Lung microvascular endothelial cell (primary cell): ENCODE measurements at regions not wholly inside any gene's neighbourhood (a gene's known extent, or its start where the extent isn't known, plus 50 kb on each side); places are given as distances from the start of the nearest gene placed in this dataset.

Experiments used
- DNase-seq, 2 donors: peaks; one replicate each; pipeline versions ENCODE4 v3.0.0 to v3.0.0-alpha.2; 2010; ENCODE audit warnings: low read depth in 2 of 2

DNA sequence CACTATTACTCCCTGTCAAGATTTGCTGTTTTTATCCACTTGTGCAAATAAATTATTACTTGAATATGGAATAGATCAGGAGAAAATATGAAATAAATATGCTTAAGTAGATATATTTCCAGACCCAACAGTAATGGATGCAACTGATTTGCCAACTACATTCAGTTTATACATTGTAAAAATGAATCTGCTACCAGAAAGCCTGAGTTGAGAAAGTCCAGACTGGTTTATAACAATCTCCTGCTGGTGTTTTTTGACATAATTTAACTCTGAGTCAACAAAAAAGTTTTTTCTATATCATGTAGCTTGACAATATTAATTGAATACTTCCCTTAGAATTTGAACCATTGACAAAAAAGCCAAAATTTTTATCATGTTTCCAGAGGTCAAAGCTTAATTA is 265.8 kb upstream of the SEMA3D start:
- no peak for DNase-seq

DNA sequence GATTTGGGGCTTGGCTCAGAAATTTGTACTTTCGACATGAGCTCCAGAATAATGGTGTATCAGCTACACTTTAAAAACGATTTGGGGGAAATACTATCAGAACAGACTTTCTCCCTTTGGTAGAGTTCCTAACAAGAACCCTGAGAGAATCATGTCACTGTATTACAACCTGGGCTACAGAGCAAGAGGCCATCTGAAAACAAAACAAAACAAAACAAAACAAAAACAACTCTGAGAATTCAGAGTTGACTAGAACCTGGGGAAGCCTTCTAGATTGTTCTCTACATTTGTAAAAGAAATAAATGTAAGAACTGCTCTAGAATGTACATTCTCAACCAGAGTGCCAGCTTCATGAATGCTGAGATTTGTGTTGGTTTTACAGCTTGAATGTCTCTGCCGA is 262.6 kb upstream of the SEMA3D start:
- no peak for DNase-seq

DNA sequence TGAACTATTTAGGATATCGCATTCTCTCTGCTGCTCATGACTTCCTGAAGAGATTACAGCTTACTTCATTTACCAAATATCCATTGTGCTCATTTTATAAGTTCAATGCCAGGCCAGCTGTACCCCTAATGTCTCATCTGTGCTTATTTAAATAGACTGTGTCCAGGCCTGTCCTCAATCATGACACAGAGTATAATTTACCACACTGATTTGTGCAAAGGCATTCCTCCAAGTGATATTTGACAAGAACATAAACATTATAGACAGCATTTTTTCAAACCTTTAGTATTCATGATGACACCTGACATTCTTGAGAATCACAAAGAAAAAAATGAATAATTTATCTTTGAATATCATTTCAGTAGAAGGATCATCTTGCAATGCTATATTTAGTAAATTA is 260.1 kb upstream of the SEMA3D start:
- DNase-seq, result no peak

DNA sequence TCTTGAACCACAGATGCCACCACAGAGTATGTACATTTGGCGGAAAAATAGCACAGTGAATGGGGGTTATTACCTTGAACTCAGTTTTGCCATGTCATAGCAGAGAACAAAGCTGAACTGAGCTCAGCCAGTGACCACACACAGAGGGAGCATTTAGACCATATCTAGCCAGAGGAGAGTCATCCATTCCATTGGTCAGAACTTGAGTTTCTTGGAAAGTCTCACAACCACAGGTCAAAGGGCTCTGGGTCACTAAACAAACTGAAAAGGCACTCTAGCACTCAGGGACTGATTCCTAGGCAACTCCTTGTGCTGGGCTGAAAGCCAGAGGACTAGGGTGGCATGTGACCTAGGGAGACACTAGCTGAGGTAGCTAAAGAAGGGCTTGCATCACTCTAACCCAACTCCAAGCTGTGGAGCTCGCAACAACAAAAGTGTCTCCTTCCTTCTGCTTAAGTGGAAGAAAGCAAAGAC is 239.7 kb upstream of the SEMA3D start:
- no peak for DNase-seq

DNA sequence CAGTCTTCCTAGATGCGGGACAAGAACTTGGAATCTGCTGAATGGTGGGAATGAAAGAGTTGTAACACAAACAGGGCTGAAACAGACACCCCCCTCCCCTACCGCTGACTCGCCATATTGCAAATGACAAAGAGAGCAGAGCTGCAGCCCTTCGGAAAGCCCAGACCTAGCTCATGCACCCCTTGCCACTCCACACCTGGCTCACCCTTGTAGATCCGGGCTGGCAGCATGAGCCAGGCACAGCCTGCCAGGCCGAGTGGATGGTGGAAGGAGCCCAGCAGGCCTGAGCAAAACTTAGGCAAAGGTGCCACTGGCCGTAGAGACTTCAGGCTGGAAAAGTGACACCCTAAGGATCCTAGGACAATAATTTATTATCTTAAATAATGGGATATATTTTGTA is 237.4 kb upstream of the SEMA3D start:
- no peak for DNase-seq

DNA sequence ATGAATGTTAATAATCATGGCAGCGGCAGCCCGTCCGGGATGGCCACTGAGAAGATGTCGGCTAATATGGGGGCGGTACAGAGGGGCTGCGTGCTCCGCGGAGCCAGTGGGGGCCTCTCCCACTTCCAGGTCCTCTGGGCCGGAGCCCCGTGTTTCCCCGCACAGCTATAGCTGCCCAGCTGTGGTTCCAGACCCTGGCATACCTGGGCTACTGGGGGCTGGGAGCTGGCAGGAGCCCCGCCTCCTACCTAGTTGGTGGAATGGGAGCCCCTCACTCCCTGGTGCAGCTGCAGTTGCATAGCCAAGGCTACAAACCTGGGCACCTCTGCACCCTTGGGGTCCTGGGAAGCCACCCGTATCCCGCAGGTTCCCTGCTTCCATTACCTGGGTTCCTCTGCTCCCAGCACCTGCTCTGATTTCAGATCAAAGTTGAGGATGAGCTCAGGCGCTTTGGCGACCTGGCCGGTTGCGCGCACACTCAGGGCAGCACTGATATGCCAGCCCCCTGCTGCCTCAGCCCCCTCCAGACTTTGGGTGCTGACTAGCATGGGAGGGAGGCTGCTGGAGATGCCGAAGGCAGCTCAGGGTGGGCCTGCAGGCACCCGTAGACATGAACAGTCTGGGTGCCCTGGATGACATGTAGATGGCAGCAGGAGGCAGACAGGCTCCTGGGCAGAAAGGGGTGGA is 236.5 kb upstream of the SEMA3D start:
- no peak for DNase-seq

DNA sequence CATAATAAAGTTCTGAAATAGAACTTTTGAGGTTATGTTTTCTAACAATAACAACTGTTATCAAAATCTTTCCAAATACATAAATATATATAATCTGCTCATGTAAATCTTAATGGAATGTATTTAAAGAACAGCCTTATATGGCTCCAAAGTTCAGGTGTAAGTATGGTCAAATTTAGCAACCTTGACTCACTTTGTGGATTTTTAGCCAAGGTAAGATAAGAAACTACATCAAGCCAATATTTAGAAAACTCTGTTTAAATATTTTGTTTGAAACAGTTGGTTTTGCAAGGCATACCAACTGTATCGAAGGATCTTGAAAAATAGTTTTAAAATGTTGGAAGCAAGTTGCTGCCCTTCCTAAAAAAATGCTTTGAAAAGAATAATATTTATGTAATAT is 228.9 kb upstream of the SEMA3D start:
- no peak for DNase-seq

DNA sequence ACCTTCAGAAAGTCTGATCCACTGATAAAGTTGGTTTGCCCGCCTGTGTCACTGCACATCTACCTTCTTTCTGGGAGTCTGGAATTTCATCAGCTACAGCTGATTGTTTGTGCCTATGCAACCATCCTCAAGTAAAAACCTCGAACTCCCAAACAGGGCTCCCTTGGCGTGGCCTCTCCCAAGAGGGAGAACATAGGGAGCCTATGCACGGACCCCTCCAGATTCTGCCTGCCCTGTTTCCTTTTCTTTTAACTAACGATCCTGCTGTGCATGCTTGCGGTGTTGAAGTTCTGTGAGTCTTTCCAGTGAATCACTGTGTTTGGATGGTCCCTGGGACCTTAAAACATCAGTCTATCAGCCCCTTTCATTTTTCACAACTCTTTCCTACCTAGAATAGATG is 226.9 kb upstream of the SEMA3D start:
- no peak for DNase-seq

DNA sequence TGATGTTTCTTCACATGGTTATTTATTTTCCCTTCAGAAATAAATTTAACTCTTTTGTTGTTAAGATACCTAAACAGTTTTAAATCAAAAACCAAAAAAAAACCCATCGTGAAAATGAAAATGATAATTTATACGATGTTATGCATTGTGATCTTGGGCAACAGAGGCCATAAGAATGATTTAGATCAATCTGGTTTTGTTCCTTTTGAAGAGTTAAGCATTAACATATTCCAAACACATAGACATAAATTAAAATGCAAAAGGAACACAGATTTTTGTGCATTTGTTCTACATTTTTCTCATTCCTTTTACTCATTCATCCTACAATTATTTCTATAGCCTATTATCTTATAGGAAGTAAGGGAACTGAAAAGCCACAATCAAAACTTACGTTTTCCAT is 226.1 kb upstream of the SEMA3D start:
- DNase-seq, result no peak

DNA sequence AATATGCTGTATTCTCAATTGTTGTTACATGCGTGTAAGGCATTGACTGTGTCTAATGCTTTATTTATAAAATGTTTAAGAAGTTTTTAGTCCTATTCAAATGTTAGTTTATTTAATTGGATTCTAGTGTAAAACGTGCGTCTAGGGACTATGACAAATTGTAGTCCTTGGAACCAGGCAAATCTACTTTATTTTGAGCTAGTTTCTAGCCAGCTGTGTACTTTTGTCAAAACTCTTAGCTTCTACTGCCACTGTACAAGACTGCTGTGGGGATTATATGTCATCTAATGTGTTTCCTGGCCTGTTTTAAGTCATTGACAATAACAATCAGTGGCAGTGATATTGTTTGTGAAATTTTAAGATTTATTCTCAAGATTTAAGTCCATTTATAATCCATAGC is 220.5 kb upstream of the SEMA3D start:
- no peak for DNase-seq

DNA sequence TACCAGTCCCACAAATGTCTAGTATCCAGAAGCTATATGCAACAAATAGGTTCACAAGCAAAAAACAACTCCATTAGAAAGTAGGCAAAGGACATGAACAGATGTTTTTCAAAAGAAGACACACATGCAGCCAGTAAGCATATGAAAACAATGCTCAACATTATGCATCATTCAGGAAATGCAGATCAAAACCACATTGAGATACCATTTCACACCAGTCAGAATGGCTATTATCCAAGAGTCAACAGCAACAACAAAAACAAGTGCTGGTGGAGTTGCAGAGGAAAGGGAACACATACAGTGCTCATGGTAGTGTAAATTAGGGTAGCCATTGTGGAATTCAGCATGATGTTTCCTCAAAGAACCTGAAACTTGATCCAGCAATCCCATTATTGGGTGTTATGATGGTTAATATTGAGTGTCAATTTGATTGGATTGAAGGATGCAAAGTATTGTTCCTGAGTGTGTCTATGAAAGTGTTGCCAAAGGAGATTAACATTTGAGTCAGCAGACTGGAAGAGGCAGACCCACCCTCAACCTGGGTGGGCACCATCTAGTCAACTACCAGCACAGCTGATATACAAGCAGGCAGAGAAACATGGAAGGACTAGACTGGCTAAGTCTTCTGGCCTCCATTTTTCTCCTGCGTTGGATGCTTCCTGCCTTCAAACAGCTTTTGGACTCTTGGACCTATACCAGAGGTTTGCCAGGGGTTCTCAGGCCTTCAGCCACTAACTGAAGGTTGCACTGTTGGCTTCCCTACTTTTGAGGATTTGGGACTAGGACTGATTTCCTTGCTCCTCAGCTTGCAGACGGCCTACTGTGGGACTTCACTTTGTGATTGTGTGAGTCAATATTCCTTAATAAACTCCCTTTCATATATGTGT is 218.4 kb upstream of the SEMA3D start:
- no peak for DNase-seq

DNA sequence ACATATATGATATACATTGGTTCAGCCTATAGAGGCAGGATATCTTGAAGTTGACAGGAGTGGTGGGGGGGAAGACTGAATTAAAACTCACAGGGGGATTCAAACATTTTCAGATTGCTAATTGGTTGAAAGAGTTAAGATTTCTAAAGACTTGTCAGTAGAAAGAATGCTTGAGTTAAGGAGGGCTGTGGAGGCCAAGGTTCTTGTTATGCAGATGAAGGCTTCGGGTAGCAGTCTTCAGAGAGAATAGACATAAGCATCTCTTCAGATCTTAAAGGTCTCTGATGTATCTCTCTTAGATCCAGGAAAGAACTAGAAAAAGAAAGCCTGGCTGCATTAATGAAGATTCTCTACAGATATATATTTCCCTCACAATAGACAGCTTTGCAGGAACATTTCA is 209.8 kb upstream of the SEMA3D start:
- DNase-seq, result no peak

DNA sequence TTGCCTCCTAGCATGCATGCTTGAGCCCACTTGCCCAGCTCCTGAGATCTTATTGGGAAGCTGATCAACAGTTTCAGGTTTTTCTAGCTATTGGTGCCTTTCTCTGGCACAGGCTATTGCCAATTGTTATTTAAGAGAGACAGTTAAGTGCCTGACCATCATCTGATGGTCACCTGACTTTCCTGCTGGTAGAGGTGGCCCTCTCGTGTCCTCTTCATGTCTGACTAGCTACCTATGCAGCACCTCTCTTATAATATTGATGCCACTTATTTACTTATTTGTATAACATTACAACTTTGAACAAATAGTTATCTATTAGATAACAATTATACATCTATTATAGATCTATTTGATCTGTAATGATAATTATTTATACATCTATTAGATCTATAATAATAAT is 205.9 kb upstream of the SEMA3D start:
- peak in 1 of 2 donors; percentile 3 for DNase-seq

DNA sequence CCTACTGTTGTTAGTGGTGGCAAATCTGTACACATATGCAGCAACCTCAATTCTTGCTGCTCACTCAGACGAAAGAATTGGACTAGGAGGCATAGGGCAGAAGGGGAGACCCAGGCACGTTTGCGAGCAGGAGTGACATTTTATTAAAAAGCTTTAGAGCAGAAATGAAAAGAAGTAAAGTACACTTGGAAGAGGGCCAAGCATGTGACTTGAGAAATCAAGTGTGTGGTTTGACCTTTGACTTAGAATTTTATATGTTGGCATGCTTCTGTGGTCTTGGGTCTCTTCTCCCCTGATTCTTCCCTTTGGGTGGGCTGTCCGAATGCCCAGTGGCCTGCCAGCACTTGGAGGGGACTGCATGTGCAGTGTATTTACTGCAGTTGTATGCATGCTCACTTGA is 205.5 kb upstream of the SEMA3D start:
- DNase-seq, result no peak

DNA sequence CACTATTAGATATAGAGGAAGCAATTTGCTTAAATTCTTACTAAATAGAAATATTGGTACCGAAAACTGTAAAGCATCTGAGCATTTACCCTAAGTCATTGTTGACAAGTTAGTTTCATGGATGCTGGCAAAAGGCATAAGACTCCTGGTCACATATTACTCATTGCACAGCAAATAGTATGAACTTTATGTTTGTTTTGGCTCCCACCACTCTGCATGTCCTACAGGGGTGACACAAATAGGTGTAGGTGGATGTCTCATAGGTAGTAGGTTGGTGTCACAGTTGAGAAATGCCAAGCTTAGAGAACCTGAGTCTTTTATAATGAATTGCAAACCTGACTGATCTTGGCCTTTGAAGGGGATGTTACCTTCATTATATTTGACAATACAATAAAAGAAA is 199.6 kb upstream of the SEMA3D start:
- no peak for DNase-seq

DNA sequence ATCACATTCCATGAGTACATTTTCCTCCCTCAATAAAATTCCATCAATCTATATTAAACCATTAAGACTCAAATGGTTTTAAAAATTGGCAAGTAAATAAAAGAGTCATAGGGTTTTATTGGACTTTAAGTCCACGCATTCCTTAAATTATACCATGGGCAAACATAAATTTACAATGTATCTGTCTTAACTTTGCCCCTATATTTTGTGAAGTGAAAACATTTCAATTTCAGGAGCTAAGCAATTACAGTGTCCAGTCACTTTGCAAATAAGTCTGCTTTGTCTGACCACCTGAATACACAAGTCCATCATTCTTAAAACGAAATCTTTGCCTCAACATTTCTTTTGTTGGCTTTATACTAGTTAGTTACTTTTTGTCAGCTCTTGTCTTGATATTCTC is 197.5 kb upstream of the SEMA3D start:
- no peak for DNase-seq

DNA sequence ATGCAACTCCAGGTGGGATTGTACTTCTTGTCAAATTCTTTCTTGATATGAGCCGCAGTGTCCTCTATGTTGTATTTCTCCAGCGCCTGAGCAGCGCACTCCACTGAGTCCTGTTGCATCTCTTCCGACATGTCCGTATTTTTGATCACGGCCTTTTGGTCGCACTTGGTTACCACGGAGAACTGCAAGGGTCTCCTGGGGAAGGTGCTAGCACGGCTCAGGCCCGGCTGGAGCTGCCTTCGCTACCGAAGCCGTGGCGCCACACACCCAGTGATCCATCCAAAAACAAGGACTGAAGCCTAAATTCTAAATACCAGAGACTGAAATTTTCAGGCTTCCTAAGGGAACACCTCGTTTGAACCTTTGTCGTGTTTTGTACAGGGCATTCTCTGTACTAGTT is 194.4 kb upstream of the SEMA3D start:
- no peak for DNase-seq

DNA sequence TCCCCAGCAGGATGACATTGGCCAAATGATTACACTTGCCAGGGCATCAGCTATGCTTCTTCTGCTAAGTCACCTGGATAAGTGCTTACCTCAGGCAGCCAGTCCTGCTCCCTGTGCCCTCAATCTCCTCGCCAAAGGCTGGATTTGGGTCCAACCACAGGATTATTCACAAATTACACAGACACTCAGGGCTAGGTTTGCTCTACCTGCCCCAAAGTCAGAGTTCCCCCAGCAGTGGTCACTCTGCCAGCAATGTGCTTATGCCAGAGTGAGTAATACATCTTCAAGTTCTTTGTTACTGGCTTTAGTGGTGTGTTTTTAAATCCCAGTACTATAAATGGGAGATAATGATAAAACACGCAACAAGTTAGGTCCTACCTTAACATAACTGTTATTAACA is 189.7 kb upstream of the SEMA3D start:
- DNase-seq, result no peak

DNA sequence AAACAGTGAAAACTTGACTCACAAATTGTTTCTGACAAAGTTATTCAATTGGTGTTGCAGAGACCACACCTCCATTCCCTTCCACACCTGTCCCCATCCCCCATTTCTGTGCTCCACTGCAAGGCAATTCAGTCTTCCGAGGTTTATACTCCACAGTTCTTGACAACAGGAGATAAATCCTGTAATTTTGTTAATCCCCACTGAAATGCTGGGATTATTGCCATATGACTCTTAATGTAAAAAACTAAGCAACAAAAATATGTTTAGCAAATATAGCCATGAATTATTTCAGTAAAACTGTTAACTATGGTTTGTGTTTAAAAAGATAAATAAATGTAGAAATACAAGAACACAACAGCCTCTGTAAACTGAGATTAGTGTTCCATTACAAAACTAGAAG is 170.1 kb upstream of the SEMA3D start:
- no peak for DNase-seq

DNA sequence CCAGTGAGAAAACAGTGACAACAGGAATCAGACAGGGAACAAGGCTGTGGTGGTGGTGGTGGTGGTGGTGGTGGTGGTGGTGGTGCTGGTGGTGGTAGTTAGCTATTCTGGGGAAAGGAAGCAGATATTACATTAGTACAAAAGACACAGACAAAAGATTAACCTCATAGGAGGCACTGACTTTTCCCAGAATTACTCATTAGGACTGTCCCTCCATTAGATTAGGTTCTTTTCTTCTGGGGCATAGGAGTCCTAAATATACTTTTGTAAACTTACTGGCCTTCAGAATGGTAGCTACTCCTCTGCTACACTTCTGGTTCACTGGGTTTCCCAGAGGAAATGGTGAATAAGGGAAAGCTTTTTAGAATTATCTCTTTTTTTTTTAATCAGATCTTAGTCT is 156.6 kb upstream of the SEMA3D start:
- DNase-seq, result no peak

DNA sequence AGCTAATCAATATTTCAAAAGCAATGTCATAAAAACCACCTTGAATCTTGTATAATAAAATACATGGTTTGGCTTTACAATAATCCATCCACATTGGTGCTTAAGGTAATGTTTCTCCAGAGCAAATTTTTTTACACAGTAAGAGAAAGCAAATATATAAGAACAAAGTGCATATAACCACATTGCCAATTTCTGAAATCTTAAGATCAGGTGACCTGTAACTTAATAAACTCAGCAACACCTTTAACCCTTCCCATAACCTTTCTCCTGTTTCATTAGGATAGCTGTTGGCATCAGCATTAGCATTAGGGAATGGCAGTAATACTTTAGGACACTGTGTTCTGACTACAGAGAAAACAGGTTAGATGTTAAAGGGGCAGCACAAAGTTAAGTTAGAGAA is 155.9 kb upstream of the SEMA3D start:
- no peak for DNase-seq

DNA sequence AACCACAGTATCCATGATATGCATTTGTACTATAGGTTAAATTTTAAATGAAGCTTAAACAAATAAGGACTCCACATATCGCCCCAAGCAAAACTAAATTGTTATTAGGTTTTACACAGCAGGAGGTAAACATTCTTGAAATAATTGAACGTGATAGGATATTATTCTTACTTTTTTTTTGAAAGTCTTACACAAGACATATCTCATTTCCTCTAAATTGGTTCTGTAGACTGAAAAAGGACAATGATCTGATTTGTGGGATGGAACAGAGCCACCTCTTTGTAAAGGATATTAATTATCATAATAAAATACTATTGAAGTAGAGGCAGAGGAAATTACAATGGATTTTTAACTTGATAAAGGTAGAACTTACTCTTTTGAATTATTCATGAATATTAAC is 155.1 kb upstream of the SEMA3D start:
- DNase-seq, result no peak

DNA sequence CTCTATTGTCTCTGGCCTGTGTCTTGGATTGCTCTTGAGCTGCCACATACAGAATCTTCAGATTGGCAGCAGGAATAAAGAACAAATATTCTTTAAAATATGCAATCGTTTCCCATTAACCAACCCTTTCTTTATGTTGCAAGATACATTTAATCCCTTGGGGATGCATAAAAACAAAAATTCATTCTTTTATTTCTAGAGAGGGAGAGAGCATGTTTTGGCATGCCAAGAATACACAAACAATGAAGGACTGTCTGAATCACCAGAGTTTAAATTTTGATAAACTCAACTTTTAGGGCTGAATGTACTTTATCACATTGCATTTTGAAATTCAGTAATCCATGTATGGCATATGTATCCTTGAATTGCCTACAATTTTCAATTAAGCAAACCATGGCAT is 154.3 kb upstream of the SEMA3D start:
- DNase-seq, result no peak
